NCI-H2171 treated with DMSO at 0.1 percent for 48 hours (cell line): ENCODE measurements at regions not wholly inside any gene's neighbourhood (a gene's known extent, or its start where the extent isn't known, plus 50 kb on each side); places are given as distances from the start of the nearest gene placed in this dataset.
A peak's percentile ranks its signal among the peaks of the same experiment; 100 is the strongest.
"Not testable (repeated sequence)": the region's sequence is repeated elsewhere in the genome, so short reads cannot be mapped to it uniquely, and the experiment has no call there.

Experiments used
- DNase-seq: peaks from one replicate; lab custom pipeline; 2025; lab: John Stamatoyannopoulos, UW

DNA sequence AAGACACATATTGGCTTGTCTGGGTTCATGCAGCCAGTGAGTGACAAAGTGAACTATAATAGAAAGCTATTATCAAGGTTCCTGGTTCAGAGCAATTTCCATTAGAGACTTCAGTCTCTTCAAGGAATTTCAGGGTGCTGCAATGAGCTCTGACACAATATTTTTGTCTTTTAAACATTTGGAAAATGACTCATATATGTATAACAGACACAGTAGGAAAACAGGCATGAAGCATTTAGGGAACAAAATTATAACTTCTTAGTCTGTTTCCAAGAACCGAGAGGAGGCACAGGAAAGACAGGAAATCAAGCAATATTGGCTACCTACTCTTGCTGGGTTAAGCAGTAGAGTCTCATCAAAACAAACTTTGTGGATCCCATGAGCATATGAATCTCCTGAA is 170.4 kb downstream of the PTPRC start:
- DNase-seq, result no peak

GRCh38 chr1:198811449-198811848 is 172.6 kb downstream of the PTPRC start:
- no peak for DNase-seq

DNA sequence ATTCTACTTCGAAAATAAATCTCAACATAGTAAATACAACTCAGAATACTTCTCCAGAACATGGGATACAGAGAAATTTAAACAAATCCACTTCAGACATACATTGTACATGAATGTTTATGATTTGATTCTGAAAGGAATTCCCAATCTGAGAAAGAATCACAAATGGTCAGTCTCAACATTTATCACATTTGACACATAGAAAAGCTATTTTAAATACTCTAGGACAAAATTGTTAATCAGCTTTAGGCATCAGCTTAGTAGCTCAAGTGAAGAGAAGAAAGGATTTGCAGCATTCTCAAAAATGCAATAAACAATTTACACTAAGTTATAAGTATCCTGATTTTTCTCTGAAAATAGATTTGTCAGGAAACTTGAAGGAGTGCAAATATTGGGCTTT is 184.8 kb downstream of the PTPRC start:
- no peak for DNase-seq

DNA sequence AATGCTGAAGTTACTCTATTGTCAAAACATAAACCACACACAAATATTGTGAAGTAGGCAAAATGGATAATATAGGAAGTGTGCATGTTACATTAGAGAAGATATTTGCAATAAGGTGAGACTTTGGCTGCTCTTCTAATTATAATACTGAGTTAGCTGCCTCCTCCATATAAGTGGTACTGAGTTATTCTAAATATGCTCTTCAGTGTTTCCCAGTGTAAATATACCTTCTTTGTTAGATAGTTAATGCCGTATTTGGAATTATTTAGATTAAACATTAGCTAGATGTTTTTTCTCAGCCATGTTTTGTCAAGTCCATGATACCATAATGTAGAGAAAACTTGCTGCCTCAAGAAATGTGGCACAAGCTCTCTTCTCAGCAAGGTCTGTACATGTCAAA is 186.4 kb downstream of the PTPRC start:
- no peak for DNase-seq

- no peak for DNase-seq
Measured at GRCh38 chr1:198829356-198829755, 190.5 kb downstream of the PTPRC start.

- DNase-seq, result no peak
Measured at GRCh38 chr1:198829944-198830343, 191.1 kb downstream of the PTPRC start.

DNA sequence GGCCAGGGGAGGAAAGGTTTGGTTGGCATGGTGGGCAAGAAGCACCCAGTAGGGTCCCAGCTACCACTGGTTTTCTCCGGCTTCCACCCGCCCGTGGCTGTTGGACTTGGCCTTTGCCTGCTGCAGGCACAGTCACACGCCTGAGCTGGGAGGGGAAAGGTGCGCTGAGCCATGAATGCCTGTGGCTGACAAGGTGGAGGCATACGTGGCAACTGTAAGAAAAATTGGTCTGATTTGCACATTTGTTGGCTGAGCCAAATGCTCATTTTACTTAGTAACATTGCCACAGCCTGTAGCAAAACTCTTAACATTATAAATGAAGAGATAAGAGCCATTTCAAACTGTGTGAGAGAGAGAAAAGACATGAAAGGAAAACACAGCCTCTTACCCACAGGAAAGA is 191.6 kb downstream of the PTPRC start:
- DNase-seq, result no peak

DNA sequence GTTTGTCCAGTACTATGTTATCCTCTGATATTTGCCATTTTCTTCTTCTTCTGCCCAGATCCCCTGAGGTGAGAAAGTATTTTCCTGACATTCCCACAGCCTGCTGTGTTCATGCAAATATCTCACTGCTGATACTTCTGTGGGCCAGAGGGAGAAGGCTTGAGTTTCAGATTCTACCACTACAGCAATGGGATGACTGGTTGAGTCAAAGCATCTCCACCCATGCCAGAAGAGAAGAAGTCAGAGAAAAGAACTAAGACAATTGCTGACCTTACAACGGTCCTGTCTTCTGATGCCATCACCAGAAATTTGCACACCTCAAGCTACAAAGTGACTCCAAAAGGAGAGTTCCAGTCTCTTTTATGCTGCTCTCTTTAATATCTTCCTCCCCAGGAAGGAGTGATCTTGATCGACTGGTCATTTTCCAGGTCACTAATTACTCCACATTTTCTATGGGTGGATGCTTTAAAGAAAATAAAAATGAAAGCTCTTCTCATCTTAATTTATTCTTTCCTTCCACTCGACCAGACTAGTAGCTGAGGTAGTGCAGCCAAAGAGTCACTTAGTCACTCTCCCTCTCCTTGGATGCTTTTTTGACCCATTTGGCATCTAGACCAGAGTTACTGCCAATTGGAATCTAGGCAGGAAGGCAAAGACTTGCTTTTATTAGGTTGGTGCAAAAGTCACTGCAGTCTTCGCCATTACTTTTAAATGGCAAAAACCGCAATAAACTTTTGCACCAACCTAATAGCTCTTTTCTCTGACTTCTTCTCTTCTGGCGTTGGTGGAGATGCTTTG is 195.1 kb downstream of the PTPRC start:
- no peak for DNase-seq

- no peak for DNase-seq
Measured at GRCh38 chr1:198837278-198838021, 198.6 kb downstream of the PTPRC start.

GRCh38 chr1:198838022-198838342 is 199.1 kb downstream of the PTPRC start:
- DNase-seq, result no peak

GRCh38 chr1:198841477-198841876 is 202.6 kb downstream of the PTPRC start:
- DNase-seq, result no peak

DNA sequence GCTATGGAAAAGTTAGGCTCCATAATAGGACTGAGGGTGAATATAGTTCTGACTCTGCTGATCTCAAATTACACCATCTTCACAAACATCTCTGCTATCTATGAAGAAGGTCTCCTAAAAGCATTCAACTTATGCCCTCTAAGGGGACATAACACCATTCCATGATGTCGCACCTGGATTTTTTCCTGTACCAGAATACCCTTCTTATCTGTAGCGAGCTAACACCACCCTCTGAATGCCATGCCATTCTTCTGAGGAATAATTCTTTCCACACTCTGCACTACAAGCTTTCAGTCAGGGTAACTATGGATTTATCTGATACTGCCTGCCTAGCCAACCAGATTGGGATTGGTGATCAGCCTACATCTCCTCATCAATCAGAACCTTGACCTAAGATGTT is 203.8 kb downstream of the PTPRC start:
- DNase-seq, result no peak

DNA sequence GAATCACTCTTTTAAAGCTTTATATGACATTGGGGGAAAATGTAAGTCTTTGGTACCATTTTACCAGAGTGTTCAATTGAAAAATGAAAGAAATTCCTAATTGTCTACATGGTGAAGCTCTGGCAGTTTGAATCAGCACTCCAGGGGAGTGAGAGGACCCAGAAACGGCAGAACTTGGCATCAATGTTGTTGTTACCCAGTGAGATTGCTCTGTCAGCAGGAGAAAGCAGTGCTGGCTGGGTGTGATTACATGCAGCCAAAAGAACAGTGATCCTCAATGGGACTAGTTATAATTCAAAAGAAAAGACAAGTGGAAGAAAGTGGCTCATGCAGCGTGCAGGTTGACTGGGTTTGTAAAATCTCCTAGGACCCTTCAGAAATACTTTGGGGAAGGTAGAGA is 206.4 kb downstream of the PTPRC start:
- no peak for DNase-seq

DNA sequence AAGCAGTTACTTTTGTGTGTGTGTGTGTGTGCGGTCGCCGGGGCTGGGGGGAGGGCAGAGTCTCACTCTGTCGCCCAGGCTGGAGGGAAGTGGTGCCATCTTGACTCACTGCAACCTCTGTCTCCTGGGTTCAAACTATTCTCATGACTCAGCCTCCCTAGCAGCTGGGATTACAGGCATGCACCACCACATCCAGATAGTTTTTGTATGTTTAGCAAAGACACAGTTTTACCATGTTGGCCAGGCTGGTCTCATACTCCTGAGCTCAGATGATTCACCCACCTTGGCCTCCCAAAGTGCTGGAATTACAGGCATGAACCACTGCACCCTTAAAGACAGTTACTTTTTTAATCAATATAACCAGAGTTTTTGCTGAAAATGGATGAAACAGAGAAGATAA is 207.0 kb downstream of the PTPRC start:
- no peak for DNase-seq

DNA sequence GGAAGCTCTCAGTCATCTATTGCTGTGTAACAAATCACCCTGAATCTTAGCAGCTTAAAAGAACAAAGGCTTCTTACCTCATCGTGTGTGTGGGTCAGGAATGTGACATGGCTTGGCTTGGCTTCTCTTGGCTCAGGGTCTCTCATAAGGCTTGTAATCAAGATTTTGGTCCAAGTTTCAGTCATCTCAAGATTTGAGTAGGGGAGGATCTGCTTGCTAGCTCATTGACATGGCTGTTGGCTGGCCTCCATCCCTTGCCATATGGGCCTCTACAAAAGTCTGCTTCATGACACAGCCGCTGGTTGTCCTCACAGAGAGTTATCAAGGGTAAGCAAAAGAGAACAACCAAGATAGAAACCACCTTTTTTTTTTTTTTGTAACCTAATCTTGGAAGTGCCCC is 207.7 kb downstream of the PTPRC start:
- peak; percentile 40 for DNase-seq

- DNase-seq, result no peak
Measured at GRCh38 chr1:198848206-198848605, 209.4 kb downstream of the PTPRC start.

DNA sequence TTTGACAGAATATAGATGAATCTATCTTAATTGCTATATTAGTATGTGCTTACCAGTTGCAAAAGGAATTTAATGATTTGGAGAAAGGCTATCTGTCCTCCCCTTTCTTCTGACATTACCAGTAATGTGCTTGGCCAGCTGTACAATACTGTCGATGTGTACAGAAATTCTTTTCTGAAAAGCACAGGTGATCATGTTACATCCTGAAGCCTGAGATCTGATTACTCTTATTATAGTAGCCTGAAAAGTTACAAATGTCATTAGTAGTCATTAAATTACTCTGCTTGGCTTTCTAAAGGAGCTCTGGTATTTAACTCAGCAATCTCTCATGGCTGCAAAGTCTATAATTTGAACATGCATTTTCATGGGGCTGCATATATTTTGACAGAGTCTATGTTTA is 209.8 kb downstream of the PTPRC start:
- peak; percentile 23 for DNase-seq

DNA sequence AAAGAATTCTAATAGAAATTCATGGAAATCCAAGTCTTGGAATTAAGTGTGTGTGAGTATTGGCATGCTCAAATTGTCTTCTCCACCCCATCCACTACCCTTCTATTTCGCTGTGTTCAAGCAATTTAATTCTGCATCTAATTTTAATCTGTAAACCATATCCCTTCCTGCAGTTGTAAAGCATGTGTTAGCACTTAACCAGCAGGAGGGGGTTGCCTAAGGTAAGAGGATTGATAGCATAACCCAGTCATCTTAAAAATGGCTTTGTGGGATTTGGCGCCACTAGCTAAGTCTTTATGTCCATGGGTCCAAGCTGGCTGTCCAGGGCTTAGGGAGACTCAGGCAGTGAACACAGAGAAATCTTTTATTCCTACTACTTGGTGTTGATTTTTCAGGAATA is 210.3 kb downstream of the PTPRC start:
- DNase-seq, result no peak

DNA sequence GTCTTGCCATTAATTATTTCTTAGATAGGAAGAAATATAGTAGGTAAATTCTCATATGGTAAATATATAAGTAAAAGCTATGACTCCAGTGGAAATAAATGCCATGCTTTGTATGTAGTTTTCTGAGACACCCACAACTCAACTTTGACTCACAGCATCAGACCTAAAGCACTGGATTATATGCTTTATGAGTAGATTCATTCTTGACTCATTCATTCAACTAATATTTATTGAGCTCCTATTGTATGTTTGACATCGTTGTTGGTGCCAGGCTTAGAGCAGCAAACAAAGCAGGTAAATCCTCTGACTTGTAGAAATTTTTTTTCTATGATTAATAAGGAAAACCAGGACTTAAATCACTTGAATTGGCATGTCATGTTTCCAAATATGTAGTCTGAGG is 211.4 kb downstream of the PTPRC start:
- DNase-seq, result no peak

GRCh38 chr1:198850966-198851365 is 212.1 kb downstream of the PTPRC start:
- not testable (repeated sequence) for DNase-seq

DNA sequence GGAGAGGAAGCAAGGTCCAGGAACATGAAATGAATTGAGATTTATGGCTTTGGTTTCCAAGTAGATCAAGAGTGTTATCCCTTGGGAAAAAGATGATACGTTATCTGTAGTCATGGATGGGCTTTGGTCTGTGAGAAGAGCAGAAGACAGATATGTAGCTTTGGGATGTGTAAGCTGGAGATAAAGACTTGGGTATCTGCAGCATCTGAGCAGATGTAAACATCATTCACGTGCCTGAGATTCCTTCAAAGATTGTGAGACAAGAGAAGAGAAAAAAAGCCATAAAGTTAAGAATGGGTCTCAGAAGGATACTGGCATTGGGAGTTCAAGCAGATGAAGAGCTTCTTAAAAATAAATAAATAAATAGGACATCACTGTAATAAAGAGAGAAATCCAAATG is 217.8 kb downstream of the PTPRC start:
- no peak for DNase-seq

- no peak for DNase-seq
Measured at GRCh38 chr1:198858033-198858432, 219.2 kb downstream of the PTPRC start.

GRCh38 chr1:198860371-198860770 is 221.5 kb downstream of the PTPRC start:
- no peak for DNase-seq

DNA sequence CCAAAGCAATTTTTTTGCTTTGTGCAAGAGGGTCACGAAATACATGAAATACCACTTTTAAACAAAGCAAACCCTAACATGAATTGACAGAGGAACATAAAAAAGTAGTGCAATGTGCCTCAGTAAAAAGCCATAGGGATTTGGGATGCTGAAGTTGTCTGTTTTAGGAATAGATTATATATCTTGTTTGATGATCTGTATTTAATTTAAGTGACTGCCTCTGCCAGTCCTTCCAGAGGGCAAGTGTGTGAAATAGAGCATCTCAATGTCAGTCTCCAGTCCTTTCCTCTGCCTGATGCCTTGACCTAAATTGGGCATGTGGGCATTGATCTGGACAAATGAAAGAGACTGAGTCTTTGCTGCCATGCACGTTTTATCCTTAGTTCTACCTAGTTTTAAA is 222.8 kb downstream of the PTPRC start:
- no peak for DNase-seq
